ENCODE measurements at regions not wholly inside any gene's neighbourhood (a gene's known extent, or its start where the extent isn't known, plus 50 kb on each side); places are given as distances from the start of the nearest gene placed in this dataset.
A peak's percentile ranks its signal among the peaks of the same experiment; 100 is the strongest.

GRCh38 chr5:4255441-4255840, 659.8 kb downstream of the IRX1 start:
- DNase-seq (ENCODE audit: low read depth) = no peak
- TF ChIP-seq, protein P1, sequence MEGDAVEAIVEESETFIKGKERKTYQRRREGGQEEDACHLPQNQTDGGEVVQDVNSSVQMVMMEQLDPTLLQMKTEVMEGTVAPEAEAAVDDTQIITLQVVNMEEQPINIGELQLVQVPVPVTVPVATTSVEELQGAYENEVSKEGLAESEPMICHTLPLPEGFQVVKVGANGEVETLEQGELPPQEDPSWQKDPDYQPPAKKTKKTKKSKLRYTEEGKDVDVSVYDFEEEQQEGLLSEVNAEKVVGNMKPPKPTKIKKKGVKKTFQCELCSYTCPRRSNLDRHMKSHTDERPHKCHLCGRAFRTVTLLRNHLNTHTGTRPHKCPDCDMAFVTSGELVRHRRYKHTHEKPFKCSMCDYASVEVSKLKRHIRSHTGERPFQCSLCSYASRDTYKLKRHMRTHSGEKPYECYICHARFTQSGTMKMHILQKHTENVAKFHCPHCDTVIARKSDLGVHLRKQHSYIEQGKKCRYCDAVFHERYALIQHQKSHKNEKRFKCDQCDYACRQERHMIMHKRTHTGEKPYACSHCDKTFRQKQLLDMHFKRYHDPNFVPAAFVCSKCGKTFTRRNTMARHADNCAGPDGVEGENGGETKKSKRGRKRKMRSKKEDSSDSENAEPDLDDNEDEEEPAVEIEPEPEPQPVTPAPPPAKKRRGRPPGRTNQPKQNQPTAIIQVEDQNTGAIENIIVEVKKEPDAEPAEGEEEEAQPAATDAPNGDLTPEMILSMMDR (IDR thresholded peaks at IDR 0.05; ENCODE audit: control insufficient read depth, extremely low read depth, insufficient read depth) = no peak
- no peak overlapping the region for H3K4me3 ChIP-seq (ENCODE audit: low read depth, low read length)

DNA sequence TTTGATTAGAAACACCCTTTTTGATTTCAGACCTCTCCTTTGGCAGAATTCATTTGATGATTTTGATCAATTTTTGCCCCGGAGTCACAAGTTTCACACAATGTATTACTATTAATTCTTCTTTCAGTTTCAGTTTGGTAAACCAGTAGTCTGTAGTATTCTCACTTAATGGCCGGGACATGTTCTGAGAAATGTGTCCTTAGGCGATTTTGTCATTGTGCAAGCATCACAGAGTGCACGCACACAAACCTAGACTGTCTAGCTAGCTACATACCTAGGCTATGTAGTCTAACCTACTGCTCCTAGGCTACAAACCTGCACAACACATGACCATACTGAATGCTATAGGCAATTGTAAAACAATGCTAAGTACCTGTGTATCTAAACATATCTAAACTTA, 662.5 kb downstream of the IRX1 start:
- no peak for DNase-seq (ENCODE audit: low read depth)
- TF ChIP-seq, protein P1 (IDR thresholded peaks at IDR 0.05; ENCODE audit: control insufficient read depth, extremely low read depth, insufficient read depth) = no peak
- H3K4me3 ChIP-seq (ENCODE audit: low read depth, low read length) = no peak overlapping the region

- DNase-seq (ENCODE audit: low read depth) = no peak
- TF ChIP-seq, protein P1 (IDR thresholded peaks at IDR 0.05; ENCODE audit: control insufficient read depth, extremely low read depth, insufficient read depth) = no peak
Measured at GRCh38 chr5:4271193-4271592, 675.6 kb downstream of the IRX1 start.

DNA sequence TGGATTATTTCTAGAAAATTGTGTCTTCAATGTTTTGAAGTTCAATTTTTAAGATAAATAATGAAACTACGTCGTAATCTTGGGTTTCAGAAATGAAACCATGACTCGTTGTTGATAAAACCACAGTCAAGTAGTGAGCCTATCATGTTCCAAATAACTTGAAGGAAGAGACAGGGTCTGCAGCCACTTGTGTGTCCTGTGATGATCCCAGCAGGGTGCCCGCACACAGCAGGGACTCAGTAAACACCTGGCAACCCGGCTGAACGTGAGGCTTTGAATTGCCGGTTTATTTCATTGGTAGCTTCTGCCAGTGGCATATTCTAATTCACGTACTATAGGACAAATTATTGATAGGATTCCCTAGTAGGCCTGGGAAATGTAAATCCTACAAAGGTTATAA, 679.6 kb downstream of the IRX1 start:
- no peak overlapping the region for H3K4me3 ChIP-seq (ENCODE audit: low read depth, low read length)
- no peak for DNase-seq (ENCODE audit: low read depth)
- TF ChIP-seq, protein P1 (IDR thresholded peaks at IDR 0.05; ENCODE audit: control insufficient read depth, extremely low read depth, insufficient read depth) = no peak

More at GRCh38 chr5:4271193-4271592, 675.6 kb downstream of the IRX1 start:
- H3K4me3 ChIP-seq (ENCODE audit: low read depth, low read length) = no peak overlapping the region

DNA sequence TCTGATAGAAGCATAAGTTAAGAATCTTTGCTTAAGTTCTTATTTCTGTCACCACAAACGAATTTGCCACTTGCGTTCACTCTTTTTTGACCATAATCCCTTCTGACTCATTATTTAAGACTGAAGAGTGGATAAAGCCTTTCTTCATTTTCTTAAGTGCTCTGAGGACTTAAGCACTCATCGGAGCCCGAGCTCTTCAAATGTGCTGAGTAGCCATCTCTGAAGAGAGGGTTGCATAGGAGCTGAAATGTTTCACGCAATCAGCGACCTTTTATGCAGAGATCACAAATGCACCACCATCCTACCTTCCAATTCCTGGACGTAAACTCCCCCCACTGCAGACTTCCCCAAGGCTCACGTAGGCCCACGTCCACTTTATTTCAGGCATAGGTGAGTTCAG, 699.2 kb downstream of the IRX1 start:
- TF ChIP-seq, protein P1 (IDR thresholded peaks at IDR 0.05; ENCODE audit: control insufficient read depth, extremely low read depth, insufficient read depth) = no peak
- no peak overlapping the region for H3K4me3 ChIP-seq (ENCODE audit: low read depth, low read length)
- no peak for DNase-seq (ENCODE audit: low read depth)

- TF ChIP-seq, protein P1 (IDR thresholded peaks at IDR 0.05; ENCODE audit: control insufficient read depth, extremely low read depth, insufficient read depth) = peak; percentile 49
- H3K4me3 ChIP-seq (ENCODE audit: low read depth, low read length) = no peak overlapping the region
- no peak for DNase-seq (ENCODE audit: low read depth)
Measured at GRCh38 chr5:4295663-4296339, 700.2 kb downstream of the IRX1 start.

DNA sequence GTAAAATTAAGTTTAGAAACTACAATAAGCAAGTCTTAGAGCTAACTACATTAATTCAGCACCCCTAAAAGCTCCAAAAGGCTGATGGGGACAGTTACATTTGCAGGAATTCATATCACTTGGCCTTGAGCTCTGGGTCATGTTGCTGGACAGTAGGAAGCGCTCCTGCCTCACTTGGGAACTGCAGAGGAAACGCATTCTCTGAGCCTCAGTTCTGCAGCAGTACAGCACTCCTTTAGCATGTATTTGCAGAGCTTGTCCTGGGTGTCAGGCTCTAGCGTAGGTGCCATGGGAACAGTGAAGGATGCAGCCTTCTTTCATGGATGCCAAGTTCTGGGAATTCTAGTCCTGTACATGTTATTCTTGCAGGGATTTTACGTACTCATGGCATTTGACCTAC, 710.4 kb downstream of the IRX1 start:
- TF ChIP-seq, protein P1 (IDR thresholded peaks at IDR 0.05; ENCODE audit: control insufficient read depth, extremely low read depth, insufficient read depth) = no peak
- DNase-seq (ENCODE audit: low read depth) = no peak
- H3K4me3 ChIP-seq (ENCODE audit: low read depth, low read length) = no peak overlapping the region

Measured in LNCaP clone FGC (cell line).